HG02973 (cell line): ENCODE measurements at regions not wholly inside any gene's neighbourhood (a gene's known extent, or its start where the extent isn't known, plus 50 kb on each side); places are given as distances from the start of the nearest gene placed in this dataset.
A peak's percentile ranks its signal among the peaks of the same experiment; 100 is the strongest.

Source experiments
- ATAC-seq: cut with Tn5 transposase; IDR thresholded peaks from one replicate; pipeline ENCODE4 v1.9.1; 2021; ENCODE audit warnings: moderate library complexity; ENCODE audit not compliant: unreplicated experiment

GRCh38 chr5:159420940-159421339 lies 90.7 kb upstream of the IL12B start:
- no peak for ATAC-seq

- ATAC-seq, result no peak
These were observed 92.1 kb upstream of the IL12B start for GRCh38 chr5:159422361-159422760.

GRCh38 chr5:159422910-159423309 lies 92.6 kb upstream of the IL12B start:
- no peak for ATAC-seq

GRCh38 chr5:159424123-159424522 lies 93.8 kb upstream of the IL12B start:
- no peak for ATAC-seq

GRCh38 chr5:159426694-159427093 lies 96.4 kb upstream of the IL12B start:
- no peak for ATAC-seq

- peak; percentile 73 for ATAC-seq
These were observed 97.1 kb upstream of the IL12B start for GRCh38 chr5:159427180-159428012.

GRCh38 chr5:159430361-159431012 lies 100.2 kb upstream of the IL12B start:
- no peak for ATAC-seq

GRCh38 chr5:159435855-159436254 lies 105.6 kb upstream of the IL12B start:
- ATAC-seq, result no peak

- no peak for ATAC-seq
These were observed 107.8 kb upstream of the IL12B start for GRCh38 chr5:159438092-159438491.

GRCh38 chr5:159439002-159439401 lies 108.7 kb upstream of the IL12B start:
- no peak for ATAC-seq

GRCh38 chr5:159440235-159440634 lies 109.9 kb upstream of the IL12B start:
- ATAC-seq, result no peak

GRCh38 chr5:159440968-159441367 lies 110.7 kb upstream of the IL12B start:
- no peak for ATAC-seq

GRCh38 chr5:159441441-159441840 lies 111.2 kb upstream of the IL12B start:
- ATAC-seq, result no peak

GRCh38 chr5:159442206-159442850 lies 112.0 kb upstream of the IL12B start:
- no peak for ATAC-seq

GRCh38 chr5:159444441-159445082 lies 114.3 kb upstream of the IL12B start:
- ATAC-seq, result no peak

- ATAC-seq, result no peak
These were observed 116.8 kb upstream of the IL12B start for GRCh38 chr5:159447116-159447515.

GRCh38 chr5:159448841-159449407 lies 118.6 kb upstream of the IL12B start:
- ATAC-seq, result no peak

GRCh38 chr5:159449925-159450324 lies 119.6 kb upstream of the IL12B start:
- ATAC-seq, result no peak

GRCh38 chr5:159450417-159450816 lies 120.1 kb upstream of the IL12B start:
- no peak for ATAC-seq

GRCh38 chr5:159451197-159452052 lies 121.1 kb upstream of the IL12B start:
- ATAC-seq, result no peak
